ENCODE measurements at regions not wholly inside any gene's neighbourhood (a gene's known extent, or its start where the extent isn't known, plus 50 kb on each side); places are given as distances from the start of the nearest gene placed in this dataset.

DNA sequence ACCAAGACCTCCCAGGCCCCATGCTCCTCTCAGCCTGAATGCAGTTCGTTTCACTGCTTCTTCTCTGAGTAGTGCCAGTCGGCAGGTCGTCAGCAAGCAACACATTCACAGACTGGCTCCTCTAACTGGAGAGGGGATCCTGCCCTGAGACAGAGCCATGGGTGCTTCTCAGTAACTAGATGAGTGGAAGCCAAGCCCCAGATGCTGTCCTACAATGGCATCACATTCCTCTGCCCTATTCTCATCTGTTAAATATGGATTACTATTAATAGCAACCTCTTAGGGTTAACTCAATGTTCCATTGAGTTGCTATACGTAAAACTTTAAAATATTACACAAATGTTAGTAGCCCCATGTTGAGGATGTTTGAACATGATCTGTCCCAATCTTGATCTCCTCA is 84.2 kb upstream of the S1PR1 start:
- Histone ChIP-seq H3K27ac (ENCODE audit: low read depth, low read length) (no peak overlapping the region), H3K4me1 (ENCODE audit: control insufficient read depth, insufficient read depth, low read length) (no peaks in the 10 kb centered on the region; the same call in 1 of the 2 replicates), H3K36me3 (ENCODE audit: control insufficient read depth, insufficient read depth, low read length) (no peaks in the 10 kb centered on the region), H3K9me3 (ENCODE audit: control insufficient read depth, insufficient read depth, low read depth, low read length) (no peaks in the 10 kb centered on the region), H3K4me3 (ENCODE audit: low read depth, low read length) (no peak overlapping the region), H3K9ac (ENCODE audit: low read length) (no peak overlapping the region), H3K27me3 (ENCODE audit: control insufficient read depth, insufficient read depth, low read length) (no peaks in the 10 kb centered on the region)

- Histone ChIP-seq H3K36me3 (ENCODE audit: control insufficient read depth, insufficient read depth, low read length) (no peaks in the 10 kb centered on the region), H3K27me3 (ENCODE audit: control insufficient read depth, insufficient read depth, low read length) (no peaks in the 10 kb centered on the region), H3K27ac (ENCODE audit: low read depth, low read length) (no peak overlapping the region), H3K9me3 (ENCODE audit: control insufficient read depth, insufficient read depth, low read depth, low read length) (no peaks in the 10 kb centered on the region), H3K9ac (ENCODE audit: low read length) (no peak overlapping the region), H3K4me3 (ENCODE audit: low read depth, low read length) (no peak overlapping the region), H3K4me1 (ENCODE audit: control insufficient read depth, insufficient read depth, low read length) (no peaks in the 10 kb centered on the region; the same call in 1 of the 2 replicates)
These were observed 85.5 kb upstream of the S1PR1 start for GRCh38 chr1:101151286-101151685.

DNA sequence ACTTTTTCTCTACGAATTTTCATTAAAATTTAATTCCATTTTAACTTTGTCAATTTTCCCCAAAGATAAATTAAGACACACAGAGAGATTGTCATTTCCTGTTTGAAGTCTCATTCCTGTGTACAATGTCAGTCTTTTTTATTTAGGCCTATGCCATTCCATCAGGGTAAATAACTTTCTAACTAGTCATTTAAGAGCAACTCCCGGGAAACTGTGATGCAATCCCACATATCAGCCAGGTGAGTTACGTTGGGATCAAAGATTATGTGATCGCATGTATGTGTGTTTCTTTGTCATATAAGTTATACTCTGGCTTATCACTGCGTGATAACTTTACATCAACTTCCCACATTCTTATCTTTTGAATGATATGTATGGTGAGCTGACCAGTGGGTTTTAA is 86.1 kb upstream of the S1PR1 start:
- Histone ChIP-seq H3K9ac (ENCODE audit: low read length) (no peak overlapping the region), H3K4me1 (ENCODE audit: control insufficient read depth, insufficient read depth, low read length) (no peaks in the 10 kb centered on the region; the same call in 1 of the 2 replicates), H3K4me3 (ENCODE audit: low read depth, low read length) (no peak overlapping the region), H3K36me3 (ENCODE audit: control insufficient read depth, insufficient read depth, low read length) (no peaks in the 10 kb centered on the region), H3K27me3 (ENCODE audit: control insufficient read depth, insufficient read depth, low read length) (no peaks in the 10 kb centered on the region), H3K9me3 (ENCODE audit: control insufficient read depth, insufficient read depth, low read depth, low read length) (no peaks in the 10 kb centered on the region), H3K27ac (ENCODE audit: low read depth, low read length) (no peak overlapping the region)

DNA sequence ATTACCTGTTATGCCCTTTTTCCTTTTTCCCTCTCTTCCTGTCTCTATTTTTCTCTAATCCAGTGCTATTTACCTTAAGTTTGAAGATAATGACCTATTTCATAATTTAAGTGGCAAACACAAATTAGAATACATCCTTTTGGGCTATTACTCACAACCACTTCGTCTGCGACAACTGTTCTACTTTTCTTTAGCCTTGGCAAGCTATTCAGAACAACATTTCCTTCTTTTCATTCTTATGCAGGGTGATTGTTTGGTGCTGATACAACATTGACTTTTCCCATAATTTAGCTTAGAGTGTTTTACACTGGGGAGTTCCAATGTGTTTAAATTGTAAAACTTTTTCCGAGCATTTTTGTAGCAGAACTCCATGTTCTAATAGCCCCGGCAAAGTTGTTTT is 86.6 kb upstream of the S1PR1 start:
- Histone ChIP-seq H3K4me3 (ENCODE audit: low read depth, low read length) (no peak overlapping the region), H3K4me1 (ENCODE audit: control insufficient read depth, insufficient read depth, low read length) (no peaks in the 10 kb centered on the region; the same call in 1 of the 2 replicates), H3K36me3 (ENCODE audit: control insufficient read depth, insufficient read depth, low read length) (no peaks in the 10 kb centered on the region), H3K9ac (ENCODE audit: low read length) (no peak overlapping the region), H3K27ac (ENCODE audit: low read depth, low read length) (no peak overlapping the region), H3K9me3 (ENCODE audit: control insufficient read depth, insufficient read depth, low read depth, low read length) (no peaks in the 10 kb centered on the region), H3K27me3 (ENCODE audit: control insufficient read depth, insufficient read depth, low read length) (no peaks in the 10 kb centered on the region)

- H3K36me3 ChIP-seq (ENCODE audit: control insufficient read depth, insufficient read depth, low read length) = no peaks in the 10 kb centered on the region
- no peaks in the 10 kb centered on the region for H3K27me3 ChIP-seq (ENCODE audit: control insufficient read depth, insufficient read depth, low read length)
- H3K4me1 ChIP-seq (ENCODE audit: control insufficient read depth, insufficient read depth, low read length) = no peaks in the 10 kb centered on the region; the same call in 1 of the 2 replicates
- H3K4me3 ChIP-seq (ENCODE audit: low read depth, low read length) = no peak overlapping the region
- no peak overlapping the region for H3K27ac ChIP-seq (ENCODE audit: low read depth, low read length)
- H3K9me3 ChIP-seq (ENCODE audit: control insufficient read depth, insufficient read depth, low read depth, low read length) = no peaks in the 10 kb centered on the region
- H3K9ac ChIP-seq (ENCODE audit: low read length) = no peak overlapping the region
These were observed 87.8 kb upstream of the S1PR1 start for GRCh38 chr1:101148980-101149379.

DNA sequence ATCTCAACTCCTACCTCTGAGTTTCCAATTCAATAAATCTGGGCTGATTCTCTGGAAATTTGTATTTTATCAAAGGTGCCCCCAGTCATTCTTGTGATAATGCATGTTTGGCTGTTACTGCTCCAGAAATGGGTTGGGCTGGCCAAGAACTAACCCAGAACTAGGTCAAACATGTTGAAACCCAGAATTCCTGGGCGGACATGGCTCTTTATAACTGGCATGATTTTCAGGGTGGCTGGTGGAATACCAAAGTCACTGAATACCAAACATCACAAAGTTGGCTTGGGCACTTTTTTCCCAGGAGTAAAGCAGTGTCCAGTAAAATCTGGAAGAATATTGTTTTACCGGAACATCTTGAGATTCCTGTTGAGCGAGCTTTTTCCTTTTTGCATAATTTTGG is 89.4 kb upstream of the S1PR1 start:
- no peaks in the 10 kb centered on the region for H3K27me3 ChIP-seq (ENCODE audit: control insufficient read depth, insufficient read depth, low read length)
- H3K36me3 ChIP-seq (ENCODE audit: control insufficient read depth, insufficient read depth, low read length) = no peaks in the 10 kb centered on the region
- no peak overlapping the region for H3K4me3 ChIP-seq (ENCODE audit: low read depth, low read length)
- no peak overlapping the region for H3K27ac ChIP-seq (ENCODE audit: low read depth, low read length)
- no peak overlapping the region for H3K9ac ChIP-seq (ENCODE audit: low read length)
- no peaks in the 10 kb centered on the region for H3K9me3 ChIP-seq (ENCODE audit: control insufficient read depth, insufficient read depth, low read depth, low read length)
- H3K4me1 ChIP-seq (ENCODE audit: control insufficient read depth, insufficient read depth, low read length) = no peaks in the 10 kb centered on the region; the same call in 1 of the 2 replicates

DNA sequence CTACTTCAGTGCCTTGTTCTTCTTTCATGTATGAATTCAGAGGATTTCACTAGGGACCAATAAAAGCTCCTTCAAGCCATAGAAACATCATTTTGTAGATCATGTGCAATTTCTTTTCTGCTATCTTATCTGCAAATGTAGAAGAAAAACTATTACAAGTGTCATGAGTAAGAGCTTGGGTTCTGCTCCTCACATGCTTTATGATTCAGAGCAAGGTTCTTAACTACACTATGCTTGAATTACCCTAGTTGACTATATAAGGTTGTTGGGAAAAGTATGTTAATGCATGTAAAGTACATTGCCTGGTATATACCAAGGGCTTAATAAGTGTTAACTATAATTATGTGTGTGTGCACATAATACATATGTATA is 91.4 kb upstream of the S1PR1 start:
- H3K9me3 ChIP-seq (ENCODE audit: control insufficient read depth, insufficient read depth, low read depth, low read length) = no peaks in the 10 kb centered on the region
- no peak overlapping the region for H3K9ac ChIP-seq (ENCODE audit: low read length)
- no peaks in the 10 kb centered on the region for H3K27me3 ChIP-seq (ENCODE audit: control insufficient read depth, insufficient read depth, low read length)
- H3K27ac ChIP-seq (ENCODE audit: low read depth, low read length) = no peak overlapping the region
- no peaks in the 10 kb centered on the region; the same call in 1 of the 2 replicates for H3K4me1 ChIP-seq (ENCODE audit: control insufficient read depth, insufficient read depth, low read length)
- H3K36me3 ChIP-seq (ENCODE audit: control insufficient read depth, insufficient read depth, low read length) = no peaks in the 10 kb centered on the region
- no peak overlapping the region for H3K4me3 ChIP-seq (ENCODE audit: low read depth, low read length)

GRCh38 chr1:101144671-101145448 is 92.0 kb upstream of the S1PR1 start:
- no peaks in the 10 kb centered on the region for H3K27me3 ChIP-seq (ENCODE audit: control insufficient read depth, insufficient read depth, low read length)
- no peaks in the 10 kb centered on the region for H3K36me3 ChIP-seq (ENCODE audit: control insufficient read depth, insufficient read depth, low read length)
- H3K4me3 ChIP-seq (ENCODE audit: low read depth, low read length) = no peak overlapping the region
- H3K9ac ChIP-seq (ENCODE audit: low read length) = no peak overlapping the region
- H3K4me1 ChIP-seq (ENCODE audit: control insufficient read depth, insufficient read depth, low read length) = no peaks in the 10 kb centered on the region
- H3K9me3 ChIP-seq (ENCODE audit: control insufficient read depth, insufficient read depth, low read depth, low read length) = no peaks in the 10 kb centered on the region
- H3K27ac ChIP-seq (ENCODE audit: low read depth, low read length) = no peak overlapping the region

GRCh38 chr1:101142244-101142643 is 94.6 kb upstream of the S1PR1 start:
- no peaks in the 10 kb centered on the region for H3K36me3 ChIP-seq (ENCODE audit: control insufficient read depth, insufficient read depth, low read length)

DNA sequence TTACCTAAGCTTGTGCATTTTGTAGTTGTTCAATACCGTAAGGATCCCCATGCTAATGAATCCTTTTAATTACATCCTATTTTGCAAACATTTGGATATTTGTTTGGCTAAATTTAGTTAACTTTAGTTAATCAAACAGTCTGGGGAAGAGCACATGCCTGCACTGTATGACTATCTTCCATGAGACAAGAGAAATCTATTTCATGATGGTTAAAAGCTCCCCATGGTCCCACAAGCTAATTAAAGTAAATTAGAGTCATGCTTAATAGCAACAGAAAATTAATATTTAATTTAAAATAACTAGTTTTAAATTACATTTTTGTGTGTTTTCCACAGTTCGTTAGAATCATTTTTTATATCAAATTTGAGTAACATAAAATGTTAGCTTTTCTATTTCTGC is 95.4 kb upstream of the S1PR1 start:
- Histone ChIP-seq H3K27me3 (ENCODE audit: control insufficient read depth, insufficient read depth, low read length) (no peaks in the 10 kb centered on the region), H3K9ac (ENCODE audit: low read length) (no peak overlapping the region), H3K4me3 (ENCODE audit: low read depth, low read length) (no peak overlapping the region), H3K9me3 (ENCODE audit: control insufficient read depth, insufficient read depth, low read depth, low read length) (no peaks in the 10 kb centered on the region), H3K27ac (ENCODE audit: low read depth, low read length) (no peak overlapping the region), H3K36me3 (ENCODE audit: control insufficient read depth, insufficient read depth, low read length) (no peaks in the 10 kb centered on the region), H3K4me1 (ENCODE audit: control insufficient read depth, insufficient read depth, low read length) (peaks cover 11% of the 10 kb centered on the region)

More at GRCh38 chr1:101142244-101142643, 94.6 kb upstream of the S1PR1 start:
- no peak overlapping the region for H3K4me3 ChIP-seq (ENCODE audit: low read depth, low read length)
- no peak overlapping the region for H3K27ac ChIP-seq (ENCODE audit: low read depth, low read length)
- no peaks in the 10 kb centered on the region for H3K27me3 ChIP-seq (ENCODE audit: control insufficient read depth, insufficient read depth, low read length)
- H3K9me3 ChIP-seq (ENCODE audit: control insufficient read depth, insufficient read depth, low read depth, low read length) = no peaks in the 10 kb centered on the region
- no peak overlapping the region for H3K9ac ChIP-seq (ENCODE audit: low read length)
- H3K4me1 ChIP-seq (ENCODE audit: control insufficient read depth, insufficient read depth, low read length) = peaks cover 4% of the 10 kb centered on the region; the same call in 1 of the 2 replicates

DNA sequence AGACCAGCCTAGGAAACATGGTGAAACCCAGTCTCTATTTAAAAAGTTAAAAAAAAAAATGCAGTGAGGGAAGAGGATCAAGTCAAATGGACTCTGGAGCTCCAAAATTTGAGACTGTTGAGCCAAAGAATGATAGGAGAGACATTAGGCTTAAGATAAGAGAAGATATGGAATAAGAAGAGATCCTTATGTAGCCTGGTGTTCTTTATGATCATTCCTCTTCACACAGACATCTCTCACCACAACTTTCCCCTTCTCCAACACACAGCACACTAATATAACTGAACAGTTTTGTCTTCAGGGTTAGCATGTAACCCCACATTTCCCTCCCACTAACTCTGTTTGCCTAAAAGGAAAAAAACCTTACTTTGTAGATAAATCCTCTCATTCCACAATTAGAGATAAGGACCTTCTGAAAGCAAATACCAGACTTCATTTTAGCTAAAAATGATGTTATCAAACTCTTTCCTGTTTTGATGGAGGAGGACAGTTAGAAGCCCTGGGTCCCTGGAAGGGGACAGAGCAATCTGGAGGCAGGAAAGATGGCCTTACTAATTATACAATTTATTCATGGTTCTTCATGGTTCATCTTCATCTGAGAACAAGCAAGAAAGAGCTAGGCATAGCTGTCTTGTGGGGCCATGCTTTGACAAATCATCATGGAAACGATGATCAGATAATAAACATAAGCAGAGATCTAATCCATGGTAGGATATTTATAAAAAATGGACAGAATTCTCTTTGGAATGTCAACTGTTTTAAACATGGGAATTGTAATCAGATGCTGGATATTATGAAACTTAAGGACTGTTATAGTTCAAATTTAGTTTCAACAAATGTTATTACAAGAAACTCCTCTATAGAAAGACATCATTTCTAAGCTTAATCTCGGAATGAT is 96.7 kb upstream of the S1PR1 start:
- Histone ChIP-seq H3K4me3 (ENCODE audit: low read depth, low read length) (no peak overlapping the region), H3K27me3 (ENCODE audit: control insufficient read depth, insufficient read depth, low read length) (no peaks in the 10 kb centered on the region), H3K4me1 (ENCODE audit: control insufficient read depth, insufficient read depth, low read length) (peaks cover 12% of the 10 kb centered on the region), H3K27ac (ENCODE audit: low read depth, low read length) (no peak overlapping the region), H3K9ac (ENCODE audit: low read length) (no peak overlapping the region), H3K36me3 (ENCODE audit: control insufficient read depth, insufficient read depth, low read length) (no peaks in the 10 kb centered on the region), H3K9me3 (ENCODE audit: control insufficient read depth, insufficient read depth, low read depth, low read length) (no peaks in the 10 kb centered on the region)
